ENCODE measurements at regions not wholly inside any gene's neighbourhood (a gene's known extent, or its start where the extent isn't known, plus 50 kb on each side); places are given as distances from the start of the nearest gene placed in this dataset.
"Not testable (repeated sequence)": the region's sequence is repeated elsewhere in the genome, so short reads cannot be mapped to it uniquely, and the experiment has no call there.

GRCh38 chr9:28491121-28491520, 917.8 kb upstream of the C9orf72 start:
- H3K27ac ChIP-seq (ENCODE audit: low read depth, low read length, poor library complexity, severe bottlenecking), result no peak overlapping the region
- H3K9me3 ChIP-seq (ENCODE audit: low read length), result no peaks in the 10 kb centered on the region
- TF ChIP-seq EZH2 (IDR thresholded peaks at IDR 0.05; ENCODE audit: borderline replicate concordance, low read length) (no peak), CTCF (IDR thresholded peaks at IDR 0.05; ENCODE audit: low read length) (no peak)
- no peaks in the 10 kb centered on the region for H3K27me3 ChIP-seq (ENCODE audit: insufficient read depth, low read length)
- no peak overlapping the region for H2AFZ ChIP-seq (ENCODE audit: low read length)
- no peaks in the 10 kb centered on the region for H3K4me1 ChIP-seq (ENCODE audit: insufficient read depth, low read length, severe bottlenecking)
- H3K9me2 ChIP-seq (ENCODE audit: low read depth, low read length), result no peaks in the 10 kb centered on the region
- no peaks in the 10 kb centered on the region for H4K20me1 ChIP-seq (ENCODE audit: insufficient read depth, low read length)
- no peaks in the 10 kb centered on the region for H3F3A ChIP-seq (ENCODE audit: insufficient read depth, low read length)
- no peak overlapping the region for H3K4me3 ChIP-seq (ENCODE audit: low read depth, low read length, poor library complexity, severe bottlenecking)
- H3K4me2 ChIP-seq (ENCODE audit: low read length), result no peak overlapping the region
- H3K9ac ChIP-seq (ENCODE audit: low read length), result no peak overlapping the region
- H3K79me2 ChIP-seq (ENCODE audit: insufficient read depth, low read length), result no peaks in the 10 kb centered on the region
- no peaks in the 10 kb centered on the region for H3K36me3 ChIP-seq (ENCODE audit: insufficient read depth, low read length)

GRCh38 chr9:28498168-28498567, 924.9 kb upstream of the C9orf72 start:
- not testable (repeated sequence) for H3K9me2 ChIP-seq (ENCODE audit: low read depth, low read length); H3K27me3 ChIP-seq (ENCODE audit: insufficient read depth, low read length); H3F3A ChIP-seq (ENCODE audit: insufficient read depth, low read length); H3K4me2 ChIP-seq (ENCODE audit: low read length); H4K20me1 ChIP-seq (ENCODE audit: insufficient read depth, low read length); H3K4me3 ChIP-seq (ENCODE audit: low read depth, low read length, poor library complexity, severe bottlenecking); H3K27ac ChIP-seq (ENCODE audit: low read depth, low read length, poor library complexity, severe bottlenecking); H3K4me1 ChIP-seq (ENCODE audit: insufficient read depth, low read length, severe bottlenecking); H2AFZ ChIP-seq (ENCODE audit: low read length); H3K79me2 ChIP-seq (ENCODE audit: insufficient read depth, low read length); H3K9me3 ChIP-seq (ENCODE audit: low read length); H3K9ac ChIP-seq (ENCODE audit: low read length); H3K36me3 ChIP-seq (ENCODE audit: insufficient read depth, low read length)

GRCh38 chr9:28502189-28502588, 928.9 kb upstream of the C9orf72 start:
- Histone ChIP-seq H3K79me2 (ENCODE audit: insufficient read depth, low read length) (no peaks in the 10 kb centered on the region), H3K4me3 (ENCODE audit: low read depth, low read length, poor library complexity, severe bottlenecking) (no peak overlapping the region), H3K27ac (ENCODE audit: low read depth, low read length, poor library complexity, severe bottlenecking) (no peak overlapping the region), H3K4me2 (ENCODE audit: low read length) (no peak overlapping the region), H3K9me2 (ENCODE audit: low read depth, low read length) (no peaks in the 10 kb centered on the region), H3K4me1 (ENCODE audit: insufficient read depth, low read length, severe bottlenecking) (no peaks in the 10 kb centered on the region), H3K27me3 (ENCODE audit: insufficient read depth, low read length) (no peaks in the 10 kb centered on the region), H3K9ac (ENCODE audit: low read length) (no peak overlapping the region), H3F3A (ENCODE audit: insufficient read depth, low read length) (no peaks in the 10 kb centered on the region), H4K20me1 (ENCODE audit: insufficient read depth, low read length) (no peaks in the 10 kb centered on the region), H3K9me3 (ENCODE audit: low read length) (no peaks in the 10 kb centered on the region), H3K36me3 (ENCODE audit: insufficient read depth, low read length) (no peaks in the 10 kb centered on the region), H2AFZ (ENCODE audit: low read length) (no peak overlapping the region)
- TF ChIP-seq CTCF (IDR thresholded peaks at IDR 0.05; ENCODE audit: low read length) (no peak), EZH2 (IDR thresholded peaks at IDR 0.05; ENCODE audit: borderline replicate concordance, low read length) (no peak)

GRCh38 chr9:28502741-28503140, 929.5 kb upstream of the C9orf72 start:
- Histone ChIP-seq H3K4me1 (ENCODE audit: insufficient read depth, low read length, severe bottlenecking) (no peaks in the 10 kb centered on the region), H3K9me2 (ENCODE audit: low read depth, low read length) (no peaks in the 10 kb centered on the region), H3K36me3 (ENCODE audit: insufficient read depth, low read length) (no peaks in the 10 kb centered on the region), H3K4me2 (ENCODE audit: low read length) (no peak overlapping the region), H4K20me1 (ENCODE audit: insufficient read depth, low read length) (no peaks in the 10 kb centered on the region), H3F3A (ENCODE audit: insufficient read depth, low read length) (no peaks in the 10 kb centered on the region), H3K9me3 (ENCODE audit: low read length) (no peaks in the 10 kb centered on the region), H2AFZ (ENCODE audit: low read length) (no peak overlapping the region), H3K9ac (ENCODE audit: low read length) (no peak overlapping the region), H3K27ac (ENCODE audit: low read depth, low read length, poor library complexity, severe bottlenecking) (no peak overlapping the region), H3K27me3 (ENCODE audit: insufficient read depth, low read length) (no peaks in the 10 kb centered on the region), H3K79me2 (ENCODE audit: insufficient read depth, low read length) (no peaks in the 10 kb centered on the region), H3K4me3 (ENCODE audit: low read depth, low read length, poor library complexity, severe bottlenecking) (no peak overlapping the region)
- TF ChIP-seq EZH2 (IDR thresholded peaks at IDR 0.05; ENCODE audit: borderline replicate concordance, low read length) (no peak), CTCF (IDR thresholded peaks at IDR 0.05; ENCODE audit: low read length) (no peak)
